GM21423 (cell line): ENCODE measurements at regions not wholly inside any gene's neighbourhood (a gene's known extent, or its start where the extent isn't known, plus 50 kb on each side); places are given as distances from the start of the nearest gene placed in this dataset.

Experiments
- ATAC-seq: cut with Tn5 transposase; IDR thresholded peaks from one replicate; pipeline ENCODE4 v1.9.1; 2021; ENCODE audit warnings: mild to moderate bottlenecking, moderate library complexity; ENCODE audit not compliant: unreplicated experiment

GRCh38 chr5:121702682-121703081 is 149.0 kb upstream of the FTMT start:
- no peak for ATAC-seq

GRCh38 chr5:121704291-121704690 is 147.4 kb upstream of the FTMT start:
- no peak for ATAC-seq

- ATAC-seq, result no peak
Measured at GRCh38 chr5:121706686-121707085, 145.0 kb upstream of the FTMT start.

- no peak for ATAC-seq
Measured at GRCh38 chr5:121707178-121707577, 144.5 kb upstream of the FTMT start.

GRCh38 chr5:121711416-121711815 is 140.3 kb upstream of the FTMT start:
- no peak for ATAC-seq

GRCh38 chr5:121719255-121719654 is 132.4 kb upstream of the FTMT start:
- ATAC-seq, result no peak

GRCh38 chr5:121725450-121725849 is 126.2 kb upstream of the FTMT start:
- no peak for ATAC-seq

GRCh38 chr5:121726991-121727390 is 124.7 kb upstream of the FTMT start:
- ATAC-seq, result no peak

- no peak for ATAC-seq
Measured at GRCh38 chr5:121731377-121731776, 120.3 kb upstream of the FTMT start.

GRCh38 chr5:121735618-121736017 is 116.1 kb upstream of the FTMT start:
- no peak for ATAC-seq

- no peak for ATAC-seq
Measured at GRCh38 chr5:121737120-121737519, 114.6 kb upstream of the FTMT start.

- no peak for ATAC-seq
Measured at GRCh38 chr5:121741156-121741555, 110.5 kb upstream of the FTMT start.

GRCh38 chr5:121744577-121744976 is 107.1 kb upstream of the FTMT start:
- no peak for ATAC-seq

GRCh38 chr5:121745407-121745806 is 106.3 kb upstream of the FTMT start:
- ATAC-seq, result no peak

- no peak for ATAC-seq
Measured at GRCh38 chr5:121746763-121747162, 104.9 kb upstream of the FTMT start.

GRCh38 chr5:121748686-121749085 is 103.0 kb upstream of the FTMT start:
- no peak for ATAC-seq

GRCh38 chr5:121752149-121752548 is 99.5 kb upstream of the FTMT start:
- no peak for ATAC-seq

GRCh38 chr5:121755266-121755665 is 96.4 kb upstream of the FTMT start:
- ATAC-seq, result no peak

GRCh38 chr5:121757753-121758152 is 93.9 kb upstream of the FTMT start:
- no peak for ATAC-seq

- ATAC-seq, result no peak
Measured at GRCh38 chr5:121758615-121759014, 93.1 kb upstream of the FTMT start.

- no peak for ATAC-seq
Measured at GRCh38 chr5:121762426-121762825, 89.3 kb upstream of the FTMT start.

- ATAC-seq, result no peak
Measured at GRCh38 chr5:121763665-121764064, 88.0 kb upstream of the FTMT start.

GRCh38 chr5:121780406-121780805 is 71.3 kb upstream of the FTMT start:
- no peak for ATAC-seq

GRCh38 chr5:121783700-121784099 is 68.0 kb upstream of the FTMT start:
- ATAC-seq, result no peak
